Neuronal stem cell (in vitro differentiated cells): ENCODE measurements at regions not wholly inside any gene's neighbourhood (a gene's known extent, or its start where the extent isn't known, plus 50 kb on each side); places are given as distances from the start of the nearest gene placed in this dataset.

Experiments
- DNase-seq: peaks from one replicate; pipeline ENCODE4 v3.0.0-alpha.2; 2013; ENCODE audit warnings: low spot score
- H2AFZ ChIP-seq: one replicate; pipeline ENCODE4 v1.6.1; 2013; ENCODE audit warnings: mild to moderate bottlenecking, low read length, inconsistent platforms
- H2AK5ac ChIP-seq: 2 replicates; pipeline ENCODE4 v1.6.1; 2013; ENCODE audit warnings: low read depth, mild to moderate bottlenecking, inconsistent platforms, low read length, moderate library complexity, mixed read lengths
- H2BK120ac ChIP-seq: 2 replicates; pipeline ENCODE4 v1.6.1; 2013; ENCODE audit warnings: low read depth, mild to moderate bottlenecking, inconsistent platforms, low read length, moderate library complexity, mixed read lengths
- H2BK12ac ChIP-seq: one replicate; pipeline ENCODE4 v1.6.1; 2013; ENCODE audit warnings: low read length, inconsistent platforms
- H2BK15ac ChIP-seq: 2 replicates; pipeline ENCODE4 v1.6.1; 2013; ENCODE audit warnings: mild to moderate bottlenecking, low read length, inconsistent platforms, mixed read lengths
- H2BK5ac ChIP-seq: one replicate; pipeline ENCODE4 v1.6.1; 2013; ENCODE audit warnings: inconsistent platforms, mild to moderate bottlenecking, low read length, moderate library complexity
- H3K14ac ChIP-seq: one replicate; pipeline ENCODE4 v1.6.1; 2013; ENCODE audit warnings: low read length, inconsistent platforms
- H3K18ac ChIP-seq: 2 replicates; pipeline ENCODE4 v1.6.1; 2013; ENCODE audit warnings: low read length, inconsistent platforms
- H3K23ac ChIP-seq: 2 replicates; pipeline ENCODE4 v1.6.1; 2013; ENCODE audit warnings: low read depth, mild to moderate bottlenecking, mixed read lengths, low read length, inconsistent platforms; ENCODE audit not compliant: poor library complexity
- H3K27ac ChIP-seq: replicated peaks from 3 replicates; pipeline ENCODE4 v1.5.1; 2013; ENCODE audit warnings: low read length, inconsistent platforms
- H3K27me3 ChIP-seq, 3 experiments: 2 replicates each; pipeline ENCODE4 v1.6.1; 2013; ENCODE audit warnings: low read length in 3 of 3, mild to moderate bottlenecking in 2 of 3, inconsistent platforms in 1 of 3, low read depth in 1 of 3, mixed read lengths in 1 of 3, moderate library complexity in 1 of 3; ENCODE audit not compliant: control insufficient read depth in 3 of 3, insufficient read depth in 3 of 3
- H3K36me3 ChIP-seq, 2 donors: replicated peaks in 1 of 2; 2 replicates each; pipeline ENCODE4 v1.6.1; 2013; ENCODE audit warnings: low read length in 2 of 2; ENCODE audit not compliant: control insufficient read depth in 2 of 2, insufficient read depth in 2 of 2
- H3K4ac ChIP-seq: 2 replicates; pipeline ENCODE4 v1.6.1; 2013; ENCODE audit warnings: inconsistent platforms, mild to moderate bottlenecking, low read length, moderate library complexity
- H3K4me1 ChIP-seq, 2 donors: 1 replicate in 1 of 2; 2 replicates in 1 of 2; pipeline ENCODE4 v1.6.1; 2013; ENCODE audit warnings: low read length in 2 of 2, low read depth in 1 of 2; ENCODE audit not compliant: control insufficient read depth in 2 of 2, insufficient read depth in 1 of 2
- H3K4me2 ChIP-seq: one replicate; pipeline ENCODE4 v1.6.1; 2013; ENCODE audit warnings: mild to moderate bottlenecking, low read length, inconsistent platforms; ENCODE audit not compliant: insufficient read depth, poor library complexity, severe bottlenecking
- H3K4me3 ChIP-seq, 2 donors: 2 replicates each; pipeline ENCODE4 v1.5.1; 2013; ENCODE audit warnings: low read length in 2 of 2, mild to moderate bottlenecking in 2 of 2, inconsistent platforms in 1 of 2, moderate library complexity in 1 of 2
- H3K79me1 ChIP-seq: one replicate; pipeline ENCODE4 v1.6.1; 2013; ENCODE audit warnings: low read depth, mild to moderate bottlenecking, inconsistent platforms, low read length, moderate library complexity
- H3K9ac ChIP-seq: one replicate; pipeline ENCODE4 v1.6.1; 2013; ENCODE audit warnings: mild to moderate bottlenecking, low read depth, low read length, inconsistent platforms; ENCODE audit not compliant: poor library complexity
- H3K9me3 ChIP-seq, 2 donors: replicated peaks in 1 of 2; 2 replicates each; pipeline versions ENCODE3 to v1.6.1; 2013; ENCODE audit warnings: low read length in 2 of 2, mild to moderate bottlenecking in 2 of 2, inconsistent platforms in 1 of 2, low read depth in 1 of 2, mixed read lengths in 1 of 2, moderate library complexity in 1 of 2; ENCODE audit not compliant: control insufficient read depth in 2 of 2, insufficient read depth in 1 of 2
- H4K8ac ChIP-seq: one replicate; pipeline ENCODE4 v1.6.1; 2013; ENCODE audit warnings: low read depth, mild to moderate bottlenecking, inconsistent platforms, low read length, moderate library complexity
- H4K91ac ChIP-seq: one replicate; pipeline ENCODE4 v1.6.1; 2013; ENCODE audit warnings: low read length, low read depth, mild to moderate bottlenecking, inconsistent platforms; ENCODE audit not compliant: poor library complexity
- WGBS, 2 donors: extraction: QIAGEN DNeasy Blood & Tissue Kit; methylation state at CpG; one replicate each; pipeline ENCODE4 v1.1.7; 2013; ENCODE audit warnings: missing lambda C conversion rate in 2 of 2, mixed read lengths in 1 of 2; ENCODE audit not compliant: insufficient read length in 2 of 2, insufficient replicate concordance in 1 of 2; ENCODE audit errors: extremely low coverage in 2 of 2; 5-methylcytosine and 5-hydroxymethylcytosine counted together

- H4K8ac ChIP-seq, result no peak overlapping the region
- H2BK5ac ChIP-seq, result no peak overlapping the region
- H3K27me3 ChIP-seq, result no peaks in the 10 kb centered on the region
- H3K9ac ChIP-seq, result no peak overlapping the region
- H4K91ac ChIP-seq, result no peak overlapping the region
- H3K18ac ChIP-seq, result no peak overlapping the region
- no peak overlapping the region for H3K4me3 ChIP-seq
- no peak overlapping the region for H2BK12ac ChIP-seq
- H3K36me3 ChIP-seq, result no peaks in the 10 kb centered on the region
- no peak for DNase-seq
- H3K4me2 ChIP-seq, result no peak overlapping the region
- no peak overlapping the region for H2BK120ac ChIP-seq
- H3K79me1 ChIP-seq, result no peaks in the 10 kb centered on the region
- H3K9me3 ChIP-seq, result no peaks in the 10 kb centered on the region
- no peak overlapping the region for H3K23ac ChIP-seq
- H2BK15ac ChIP-seq, result no peak overlapping the region
- no peak overlapping the region for H3K14ac ChIP-seq
- no peak overlapping the region for H3K4ac ChIP-seq
- WGBS, 2 donors, result no CpG with 5 or more reads among the region's 2 CpGs
- peaks cover 5 to 12% of the 10 kb centered on the region in 2 donors for H3K4me1 ChIP-seq
- H2AK5ac ChIP-seq, result no peak overlapping the region
- no peak overlapping the region for H3K27ac ChIP-seq
- no peak overlapping the region for H2AFZ ChIP-seq
These were observed 186.7 kb downstream of the GRIN2B start for GRCh38 chr12:13794706-13795105.

DNA sequence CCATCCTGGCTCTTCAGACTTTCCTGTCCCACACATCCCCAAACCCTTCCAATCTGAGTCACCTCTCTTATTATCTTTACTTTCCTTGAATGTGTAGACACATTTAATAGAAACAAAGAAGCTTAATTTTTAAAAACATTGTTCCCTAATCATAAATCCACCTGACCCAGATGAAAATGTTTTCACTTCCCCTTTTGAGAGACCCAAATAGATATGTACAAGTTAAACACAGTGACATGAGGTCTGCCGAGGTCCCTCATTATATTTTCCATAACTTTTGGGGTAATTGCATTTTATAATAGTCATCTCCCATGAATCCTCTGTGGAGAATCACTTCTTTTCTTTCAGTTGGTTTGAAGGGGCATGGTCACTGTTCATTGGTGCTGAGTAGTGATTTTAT lies 191.1 kb downstream of the GRIN2B start:
- Histone ChIP-seq H2BK5ac (no peak overlapping the region), H2AFZ (no peak overlapping the region), H2BK120ac (no peak overlapping the region), H3K27ac (no peak overlapping the region), H3K4ac (no peak overlapping the region), H3K79me1 (no peaks in the 10 kb centered on the region), H3K23ac (no peak overlapping the region), H4K8ac (no peak overlapping the region), H3K4me3 (no peak overlapping the region), H2BK12ac (no peak overlapping the region), H3K9ac (no peak overlapping the region), H2BK15ac (no peak overlapping the region), H3K4me1 (no peaks in the 10 kb centered on the region), H4K91ac (no peak overlapping the region), H3K36me3 (no peaks in the 10 kb centered on the region), H3K4me2 (no peak overlapping the region), H3K9me3 (no peaks in the 10 kb centered on the region), H3K14ac (no peak overlapping the region), H3K18ac (no peak overlapping the region), H3K27me3 (no peaks in the 10 kb centered on the region), H2AK5ac (no peak overlapping the region)
- WGBS, 2 donors, result no CpG with 5 or more reads among the region's 1 CpG
- DNase-seq, result no peak

DNA sequence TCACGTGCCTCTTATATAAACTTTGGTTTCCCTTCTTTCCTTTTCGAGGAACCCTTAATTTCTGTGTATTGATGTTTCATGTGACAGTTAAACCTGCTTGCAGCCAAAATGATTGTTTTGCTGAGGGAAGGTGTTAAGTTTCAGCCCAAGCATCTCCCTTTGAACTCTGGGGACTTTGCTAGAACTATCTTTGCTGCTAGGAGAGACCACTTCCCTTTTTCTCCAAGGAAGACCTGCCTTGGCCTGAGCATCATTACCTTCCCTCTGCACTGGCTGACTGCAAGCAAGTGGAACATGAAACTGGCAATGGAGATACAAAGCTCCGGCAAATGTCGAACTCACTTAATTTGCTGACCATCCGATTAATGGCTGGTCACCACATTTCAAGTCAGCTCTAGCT lies 192.8 kb downstream of the GRIN2B start:
- Histone ChIP-seq H3K9me3 (peaks cover 0 to 2% of the 10 kb centered on the region in 2 donors), H2BK120ac (no peak overlapping the region), H3K27me3 (no peaks in the 10 kb centered on the region), H3K9ac (no peak overlapping the region), H2BK15ac (no peak overlapping the region), H3K18ac (no peak overlapping the region), H3K4ac (no peak overlapping the region), H3K36me3 (no peaks in the 10 kb centered on the region), H3K4me1 (no peaks in the 10 kb centered on the region), H3K79me1 (peaks cover 3% of the 10 kb centered on the region), H3K14ac (no peak overlapping the region), H4K91ac (no peak overlapping the region), H2BK5ac (no peak overlapping the region), H2BK12ac (no peak overlapping the region), H4K8ac (no peak overlapping the region), H3K4me3 (no peak overlapping the region), H3K23ac (no peak overlapping the region), H2AK5ac (no peak overlapping the region), H2AFZ (no peak overlapping the region), H3K4me2 (no peak overlapping the region), H3K27ac (no peak overlapping the region)
- DNase-seq, result no peak
- WGBS, 2 donors, result no CpG with 5 or more reads among the region's 5 CpGs

DNA sequence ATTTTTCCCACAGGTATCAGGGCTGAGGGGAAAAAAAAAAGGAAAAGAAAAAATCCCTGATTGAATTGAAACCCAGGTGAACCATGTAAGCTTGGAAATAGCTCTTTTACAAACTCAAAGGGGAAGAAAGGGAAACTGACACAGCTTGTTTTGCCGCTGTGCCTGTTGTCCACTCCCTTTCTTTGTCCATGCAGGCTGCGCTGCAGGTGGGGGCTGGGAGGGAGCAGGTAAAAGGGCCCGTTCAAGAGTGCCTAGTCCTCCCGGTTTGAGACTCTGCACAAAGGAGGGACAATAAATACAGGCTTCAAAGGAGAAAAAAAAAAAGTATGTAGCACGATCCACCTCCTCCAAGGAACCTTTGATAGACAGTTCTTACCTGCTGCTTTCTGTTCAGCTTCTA lies 194.8 kb downstream of the GRIN2B start:
- no peak overlapping the region for H4K8ac ChIP-seq
- no peak overlapping the region for H2AK5ac ChIP-seq
- no peaks in the 10 kb centered on the region for H3K36me3 ChIP-seq
- DNase-seq, result no peak
- H3K4me2 ChIP-seq, result no peak overlapping the region
- H3K4me3 ChIP-seq, result no peak overlapping the region
- no peak overlapping the region for H3K23ac ChIP-seq
- H2BK5ac ChIP-seq, result no peak overlapping the region
- H2BK120ac ChIP-seq, result no peak overlapping the region
- H3K9ac ChIP-seq, result no peak overlapping the region
- H3K79me1 ChIP-seq, result peaks cover 3% of the 10 kb centered on the region
- no peak overlapping the region for H4K91ac ChIP-seq
- no peak overlapping the region for H3K4ac ChIP-seq
- no peak overlapping the region for H3K14ac ChIP-seq
- no peaks in the 10 kb centered on the region for H3K4me1 ChIP-seq
- no peak overlapping the region for H2BK15ac ChIP-seq
- no peak overlapping the region for H2BK12ac ChIP-seq
- no peak overlapping the region for H3K18ac ChIP-seq
- no peaks in the 10 kb centered on the region for H3K27me3 ChIP-seq
- no peak overlapping the region for H3K27ac ChIP-seq
- H2AFZ ChIP-seq, result no peak overlapping the region
- H3K9me3 ChIP-seq, result peaks cover 2 to 3% of the 10 kb centered on the region in 2 donors
- no CpG with 5 or more reads among the region's 5 CpGs for WGBS, 2 donors
